Natural killer cell (primary cell): ENCODE measurements at regions not wholly inside any gene's neighbourhood (a gene's known extent, or its start where the extent isn't known, plus 50 kb on each side); places are given as distances from the start of the nearest gene placed in this dataset.

Experiments
- ATAC-seq, 3 donors: fragments of 150-1000 bp in 2 of 3; fragments of 200-7000 bp in 1 of 3; cut with Tn5 transposase; 1 replicate in 1 of 3; 2 replicates in 2 of 3; pipeline ENCODE4 v1.10.0; 2021; ENCODE audit warnings: mild to moderate bottlenecking in 2 of 3, moderate library complexity in 2 of 3
- DNase-seq, 2 donors: peaks; one replicate each; pipeline versions ENCODE4 v3.0.0 to v3.0.0-alpha.2; 2013 to 2021; ENCODE audit warnings: mixed read lengths in 1 of 2
- H3K27ac ChIP-seq: one replicate; pipeline ENCODE4 v1.5.1; 2013; ENCODE audit warnings: mild to moderate bottlenecking, low read length
- H3K27me3 ChIP-seq: one replicate; pipeline ENCODE4 v1.6.1; 2013; ENCODE audit warnings: low read length; ENCODE audit not compliant: control insufficient read depth, insufficient read depth
- H3K36me3 ChIP-seq: one replicate; pipeline ENCODE4 v1.6.1; 2013; ENCODE audit warnings: low read length; ENCODE audit not compliant: control insufficient read depth, insufficient read depth
- H3K4me1 ChIP-seq: one replicate; pipeline ENCODE4 v1.6.1; 2013; ENCODE audit warnings: low read length; ENCODE audit not compliant: control insufficient read depth, insufficient read depth
- H3K4me3 ChIP-seq: one replicate; pipeline ENCODE4 v1.5.1; 2013; ENCODE audit warnings: low read length
- H3K9me3 ChIP-seq: one replicate; pipeline ENCODE4 v1.6.1; 2013; ENCODE audit warnings: low read length; ENCODE audit not compliant: control insufficient read depth, insufficient read depth
- H3K27ac Mint-ChIP-seq, 2 donors: one replicate each; pipeline ENCODE4 v1.8.0; 2022; ENCODE audit warnings: mild to moderate bottlenecking in 2 of 2, mixed read lengths in 2 of 2, moderate library complexity in 1 of 2
- H3K27me3 Mint-ChIP-seq, 2 donors: one replicate each; pipeline ENCODE4 v1.8.0; 2022; ENCODE audit warnings: low read depth in 2 of 2, mixed read lengths in 2 of 2
- H3K36me3 Mint-ChIP-seq: one replicate; pipeline ENCODE4 v1.8.0; 2022; ENCODE audit warnings: mixed read lengths
- H3K4me1 Mint-ChIP-seq, 2 donors: one replicate each; pipeline ENCODE4 v1.8.0; 2022; ENCODE audit warnings: mixed read lengths in 2 of 2
- H3K4me3 Mint-ChIP-seq: one replicate; pipeline ENCODE4 v1.8.0; 2022; ENCODE audit warnings: mild to moderate bottlenecking, moderate library complexity, mixed read lengths
- H3K9me3 Mint-ChIP-seq, 2 donors: one replicate each; pipeline ENCODE4 v1.8.0; 2022; ENCODE audit warnings: mixed read lengths in 2 of 2
- WGBS: methylation state at CpG from one replicate; pipeline ENCODE4 v1.1.7; 2013; ENCODE audit warnings: missing lambda C conversion rate; ENCODE audit not compliant: insufficient coverage; 5-methylcytosine and 5-hydroxymethylcytosine counted together
- intact Hi-C: fragments of 100-400 bp; cut with micrococcal nuclease; formaldehyde crosslinking; loops from one replicate; pipeline ENCODE4 v1.14.2; 2022
- TF ChIP-seq, protein P1 (sequence below): fragments of 200-600 bp; IDR thresholded peaks from one replicate; pipeline ENCODE4 v1.8.0; 2022; ENCODE audit warnings: antibody characterized with exemption

DNA sequence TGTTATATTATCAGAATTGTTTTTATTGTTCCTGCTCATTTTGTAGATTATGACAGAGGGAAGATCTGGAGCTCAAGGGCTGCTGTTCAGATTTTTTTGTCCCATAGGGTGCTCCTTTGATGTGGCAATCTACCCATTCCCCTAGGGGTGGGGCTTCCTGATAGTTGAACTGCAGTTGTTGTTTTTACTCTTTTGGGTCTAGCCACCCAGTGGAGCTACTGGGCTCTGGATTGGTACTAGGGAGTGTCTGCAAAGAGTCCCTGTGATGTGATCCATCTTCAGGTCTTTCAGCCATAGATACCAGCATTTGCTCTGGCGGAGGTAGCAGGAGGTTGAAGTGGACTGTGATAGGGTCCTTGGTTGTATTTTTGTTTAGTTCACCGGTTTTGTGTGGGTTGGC is 57.9 kb upstream of the SLCO1B1 start:
- Mint-ChIP-seq H3K36me3 (peaks cover 5% of the 10 kb centered on the region), H3K4me3 (no peak overlapping the region), H3K27me3 (no peaks in the 10 kb centered on the region), H3K27ac (no peak overlapping the region), H3K4me1 (no peaks in the 10 kb centered on the region), H3K9me3 (peaks cover 17 to 31% of the 10 kb centered on the region in 2 donors)
- no peak overlapping the region for H3K27ac ChIP-seq
- DNase-seq, result no peak
- no peak overlapping the region for H3K4me3 ChIP-seq
- no peaks in the 10 kb centered on the region for H3K36me3 ChIP-seq
- H3K4me1 ChIP-seq, result no peaks in the 10 kb centered on the region
- no peaks in the 10 kb centered on the region for H3K27me3 ChIP-seq
- ATAC-seq, result no peak
- WGBS, result 91% methylated on average over 2 of the region's 2 CpGs
- TF ChIP-seq, protein P1, sequence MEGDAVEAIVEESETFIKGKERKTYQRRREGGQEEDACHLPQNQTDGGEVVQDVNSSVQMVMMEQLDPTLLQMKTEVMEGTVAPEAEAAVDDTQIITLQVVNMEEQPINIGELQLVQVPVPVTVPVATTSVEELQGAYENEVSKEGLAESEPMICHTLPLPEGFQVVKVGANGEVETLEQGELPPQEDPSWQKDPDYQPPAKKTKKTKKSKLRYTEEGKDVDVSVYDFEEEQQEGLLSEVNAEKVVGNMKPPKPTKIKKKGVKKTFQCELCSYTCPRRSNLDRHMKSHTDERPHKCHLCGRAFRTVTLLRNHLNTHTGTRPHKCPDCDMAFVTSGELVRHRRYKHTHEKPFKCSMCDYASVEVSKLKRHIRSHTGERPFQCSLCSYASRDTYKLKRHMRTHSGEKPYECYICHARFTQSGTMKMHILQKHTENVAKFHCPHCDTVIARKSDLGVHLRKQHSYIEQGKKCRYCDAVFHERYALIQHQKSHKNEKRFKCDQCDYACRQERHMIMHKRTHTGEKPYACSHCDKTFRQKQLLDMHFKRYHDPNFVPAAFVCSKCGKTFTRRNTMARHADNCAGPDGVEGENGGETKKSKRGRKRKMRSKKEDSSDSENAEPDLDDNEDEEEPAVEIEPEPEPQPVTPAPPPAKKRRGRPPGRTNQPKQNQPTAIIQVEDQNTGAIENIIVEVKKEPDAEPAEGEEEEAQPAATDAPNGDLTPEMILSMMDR, result no peak
- intact Hi-C loops, result no loop called here
- H3K9me3 ChIP-seq, result peaks cover 13% of the 10 kb centered on the region

DNA sequence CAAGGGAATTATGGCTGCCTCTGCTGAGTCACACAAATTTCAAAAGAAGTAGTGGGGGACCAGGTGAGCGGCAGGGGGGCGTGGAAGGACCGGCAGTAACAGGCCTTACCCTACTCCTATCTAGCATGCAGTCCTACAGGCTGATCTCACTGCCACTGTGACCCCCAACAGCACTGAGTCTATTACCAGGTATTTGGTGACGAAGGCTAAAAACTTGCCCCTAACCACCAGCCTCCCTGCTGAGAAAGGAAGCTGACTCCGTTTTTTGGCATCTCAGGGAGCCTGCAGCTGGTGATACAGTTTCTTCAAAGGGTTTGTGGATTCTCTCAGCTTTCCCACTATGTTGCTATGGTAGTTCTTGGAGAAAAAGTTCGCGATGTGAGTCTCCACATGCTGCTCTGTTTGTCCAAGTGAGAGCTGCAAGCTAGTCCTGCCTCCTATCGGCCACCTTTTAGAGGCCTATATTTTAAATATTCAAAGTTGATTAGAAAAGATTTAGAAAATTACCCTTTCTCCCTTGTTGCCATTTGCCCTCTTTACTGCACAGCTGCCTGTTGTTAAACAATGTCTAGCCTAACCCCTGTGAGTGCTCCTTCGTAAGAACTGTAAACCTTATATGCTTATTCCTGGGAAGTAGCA is 57.1 kb upstream of the SLCO1B1 start:
- ATAC-seq (no peak), DNase-seq (no peak)
- H3K27ac Mint-ChIP-seq, result no peak overlapping the region
- peaks cover 17 to 35% of the 10 kb centered on the region in 2 donors for H3K9me3 Mint-ChIP-seq
- no peak overlapping the region for H3K4me3 Mint-ChIP-seq
- H3K4me3 ChIP-seq, result no peak overlapping the region
- peaks cover 5% of the 10 kb centered on the region for H3K36me3 Mint-ChIP-seq
- intact Hi-C loops, result no loop called here
- no peaks in the 10 kb centered on the region for H3K27me3 Mint-ChIP-seq
- no peaks in the 10 kb centered on the region for H3K4me1 Mint-ChIP-seq
- TF ChIP-seq, protein P1, result no peak
- H3K27ac ChIP-seq, result no peak overlapping the region
- H3K4me1 ChIP-seq, result no peaks in the 10 kb centered on the region
- WGBS, result 93% methylated on average over 8 of the region's 9 CpGs
- H3K36me3 ChIP-seq, result no peaks in the 10 kb centered on the region
- H3K9me3 ChIP-seq, result peaks cover 13% of the 10 kb centered on the region
- H3K27me3 ChIP-seq, result no peaks in the 10 kb centered on the region
